ENCODE measurements at regions not wholly inside any gene's neighbourhood (a gene's known extent, or its start where the extent isn't known, plus 50 kb on each side); places are given as distances from the start of the nearest gene placed in this dataset.

DNA sequence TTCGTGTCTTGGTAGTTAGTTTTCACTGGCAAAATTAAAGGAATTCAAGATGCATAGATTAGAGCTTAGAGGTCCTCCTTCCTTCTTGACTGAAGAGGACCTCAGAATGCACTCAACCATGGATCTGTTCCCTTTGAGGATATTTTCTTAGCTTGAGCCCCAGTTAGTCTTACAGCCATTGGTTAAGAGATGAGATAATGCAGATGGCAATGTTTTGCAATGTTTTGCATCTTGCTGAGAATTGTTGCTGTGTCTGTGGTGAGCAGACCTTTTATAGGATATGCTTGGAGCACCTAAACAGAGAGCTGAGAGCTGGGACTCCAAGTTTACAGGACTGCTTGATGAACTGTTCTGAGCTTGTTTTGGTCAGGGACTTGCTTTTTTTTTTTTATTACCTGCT lies 107.5 kb downstream of the TMEM170B start:
- TF ChIP-seq, protein P1, sequence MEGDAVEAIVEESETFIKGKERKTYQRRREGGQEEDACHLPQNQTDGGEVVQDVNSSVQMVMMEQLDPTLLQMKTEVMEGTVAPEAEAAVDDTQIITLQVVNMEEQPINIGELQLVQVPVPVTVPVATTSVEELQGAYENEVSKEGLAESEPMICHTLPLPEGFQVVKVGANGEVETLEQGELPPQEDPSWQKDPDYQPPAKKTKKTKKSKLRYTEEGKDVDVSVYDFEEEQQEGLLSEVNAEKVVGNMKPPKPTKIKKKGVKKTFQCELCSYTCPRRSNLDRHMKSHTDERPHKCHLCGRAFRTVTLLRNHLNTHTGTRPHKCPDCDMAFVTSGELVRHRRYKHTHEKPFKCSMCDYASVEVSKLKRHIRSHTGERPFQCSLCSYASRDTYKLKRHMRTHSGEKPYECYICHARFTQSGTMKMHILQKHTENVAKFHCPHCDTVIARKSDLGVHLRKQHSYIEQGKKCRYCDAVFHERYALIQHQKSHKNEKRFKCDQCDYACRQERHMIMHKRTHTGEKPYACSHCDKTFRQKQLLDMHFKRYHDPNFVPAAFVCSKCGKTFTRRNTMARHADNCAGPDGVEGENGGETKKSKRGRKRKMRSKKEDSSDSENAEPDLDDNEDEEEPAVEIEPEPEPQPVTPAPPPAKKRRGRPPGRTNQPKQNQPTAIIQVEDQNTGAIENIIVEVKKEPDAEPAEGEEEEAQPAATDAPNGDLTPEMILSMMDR (IDR thresholded peaks at IDR 0.05) = no peak
- TF ChIP-seq POLR2A (IDR thresholded peaks at IDR 0.05) = no peak
- no peak for TF ChIP-seq EP300 (IDR thresholded peaks at IDR 0.05)
